Stomach (tissue), 8 donors: ENCODE measurements at regions not wholly inside any gene's neighbourhood (a gene's known extent, or its start where the extent isn't known, plus 50 kb on each side); places are given as distances from the start of the nearest gene placed in this dataset.

Experiments used
- DNase-seq, 2 donors: peaks; one replicate each; pipeline versions ENCODE4 v3.0.0 to v3.0.0-alpha.2; 2013 to 2019
- H3K27ac ChIP-seq, 5 donors: fragments of 200-600 bp in 4 of 5; sonication (generic) in 4 of 5; one replicate each; pipeline ENCODE4 v1.5.1; 2013 to 2019; ENCODE audit warnings: mild to moderate bottlenecking in 1 of 5, moderate library complexity in 1 of 5
- H3K27me3 ChIP-seq, 3 donors: fragments of 200-600 bp; sonication (generic); one replicate each; pipeline ENCODE4 v1.5.1; 2017 to 2019; ENCODE audit warnings: mixed run types in 1 of 3
- H3K36me3 ChIP-seq, 4 donors: fragments of 200-600 bp; sonication (generic); 1 replicate in 3 of 4; 2 replicates in 1 of 4; pipeline ENCODE4 v1.5.1; 2016 to 2019
- H3K4me1 ChIP-seq, 4 donors: fragments of 200-600 bp; sonication (generic); one replicate each; pipeline ENCODE4 v1.5.1; 2016 to 2019
- H3K4me3 ChIP-seq, 4 donors: fragments of 200-600 bp; sonication (generic) in 3 of 4; one replicate each; pipeline ENCODE4 v1.5.1; 2016 to 2019; ENCODE audit warnings: mild to moderate bottlenecking in 1 of 4
- H3K9me3 ChIP-seq, 4 donors: fragments of 200-600 bp; sonication (generic); one replicate each; pipeline ENCODE4 v1.5.1; 2016 to 2019
- EP300 ChIP-seq: sonication (generic); formaldehyde crosslinking; IDR thresholded peaks from one replicate; pipeline ENCODE4 v1.6.1; 2017; ENCODE audit warnings: antibody characterized with exemption
- POLR2A ChIP-seq, 4 donors: fragments of 450-650 bp; IDR thresholded peaks; one replicate each; pipeline ENCODE4 v1.6.1; 2016; ENCODE audit warnings: antibody characterized with exemption in 4 of 4, control low read depth in 2 of 4, mild to moderate bottlenecking in 1 of 4, moderate library complexity in 1 of 4
- POLR2AphosphoS5 ChIP-seq, 3 donors: sonication (generic); formaldehyde crosslinking; IDR thresholded peaks; one replicate each; pipeline ENCODE4 v1.6.1; 2016; ENCODE audit warnings: antibody characterized with exemption in 3 of 3
- WGBS, 5 donors: extraction: QIAGEN DNeasy Blood & Tissue Kit in 3 of 5; methylation state at CpG; one replicate each; pipeline versions ENCODE4 v1.1.5 to v1.1.7; 2013 to 2018; 5-methylcytosine and 5-hydroxymethylcytosine counted together
- intact Hi-C: fragments of 100-400 bp; cut with DNase I; formaldehyde crosslinking; loops from one replicate; pipeline ENCODE4 v1.15.1; 2023; ENCODE audit warnings: low total_unique reads
- TF ChIP-seq, protein P1 (sequence below), 7 experiments: fragments of 450-650 bp in 4 of 7; fragments of 200-600 bp in 3 of 7; sonication (generic) in 3 of 7; IDR thresholded peaks; one replicate each; pipeline ENCODE4 v1.5.1; 2016 to 2019; ENCODE audit warnings: antibody characterized with exemption in 7 of 7, control low read depth in 2 of 7, mild to moderate bottlenecking in 1 of 7
- donor health status: healthy with polysubstance abuse.
- donor health status: Bipolar disorder and iron deficiency.
- donor health status: healthy.

DNA sequence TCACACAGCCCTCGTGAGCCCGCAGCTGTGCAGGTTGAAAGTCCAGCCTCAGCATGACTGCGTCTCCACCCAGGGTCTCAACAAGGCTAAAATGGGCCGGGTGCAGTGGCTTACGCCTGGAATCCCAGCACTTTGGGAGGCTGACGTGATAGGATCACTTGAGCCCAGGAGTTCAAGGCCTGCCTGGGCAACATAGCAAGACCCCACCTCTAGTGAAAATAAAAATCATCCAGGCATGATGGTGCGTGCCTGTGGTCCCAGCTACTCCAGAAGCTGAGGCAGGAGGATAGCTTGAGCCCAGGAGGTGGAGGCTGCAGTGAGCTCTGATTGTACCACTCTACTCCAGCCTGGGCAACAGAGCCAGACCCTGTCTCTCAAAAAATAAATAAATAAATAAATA, 100.8 kb upstream of the PRR5 start:
- DNase-seq, result no peak
- H3K4me3 ChIP-seq, result no peak overlapping the region

DNA sequence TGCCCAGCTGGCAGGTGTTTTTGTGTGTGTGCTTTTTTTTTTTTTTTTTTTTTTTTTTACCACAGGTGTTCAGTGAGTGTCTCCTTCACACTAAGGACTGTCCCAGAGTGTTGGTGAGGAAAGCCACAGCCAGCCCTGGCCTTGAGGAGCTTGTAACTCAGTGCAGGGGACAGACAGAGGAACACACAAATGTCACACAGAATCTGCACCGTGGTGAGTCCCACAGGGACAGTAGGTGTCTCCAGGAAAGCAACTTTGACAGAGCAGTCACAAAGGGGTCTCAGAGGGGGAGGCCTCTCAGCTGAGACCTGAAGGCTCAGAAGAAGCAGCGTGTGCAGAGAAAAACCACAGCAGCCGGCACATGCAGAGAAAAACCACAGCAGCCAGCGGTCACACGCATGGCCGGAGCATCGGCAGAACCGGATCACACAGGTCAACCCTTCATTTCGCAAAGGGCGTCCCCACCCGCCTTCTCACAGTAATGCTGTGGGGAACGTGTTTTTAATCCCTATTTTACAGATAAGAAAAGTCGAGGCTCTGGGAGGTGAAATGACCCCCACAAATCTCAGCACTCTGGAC, 101.7 kb upstream of the PRR5 start:
- DNase-seq, result no peak
- Histone ChIP-seq H3K4me1 (peaks cover 0 to 8% (median 2%) of the 10 kb centered on the region in 4 donors), H3K27ac (no peak overlapping the region), H3K9me3 (no peaks in the 10 kb centered on the region), H3K4me3 (no peak overlapping the region), H3K36me3 (no peaks in the 10 kb centered on the region), H3K27me3 (peaks cover 0 to 55% (median 20%) of the 10 kb centered on the region in 3 donors)
- 68 to 89% (median 75%) methylated on average over 13 of the region's 13 CpGs for WGBS, 5 donors
- intact Hi-C loops, result no loop called here
- TF ChIP-seq POLR2AphosphoS5 (IDR thresholded peaks at IDR 0.05), result no peak
- no peak for TF ChIP-seq POLR2A (IDR thresholded peaks at IDR 0.05)
- TF ChIP-seq EP300, result no peak
- TF ChIP-seq, protein P1, sequence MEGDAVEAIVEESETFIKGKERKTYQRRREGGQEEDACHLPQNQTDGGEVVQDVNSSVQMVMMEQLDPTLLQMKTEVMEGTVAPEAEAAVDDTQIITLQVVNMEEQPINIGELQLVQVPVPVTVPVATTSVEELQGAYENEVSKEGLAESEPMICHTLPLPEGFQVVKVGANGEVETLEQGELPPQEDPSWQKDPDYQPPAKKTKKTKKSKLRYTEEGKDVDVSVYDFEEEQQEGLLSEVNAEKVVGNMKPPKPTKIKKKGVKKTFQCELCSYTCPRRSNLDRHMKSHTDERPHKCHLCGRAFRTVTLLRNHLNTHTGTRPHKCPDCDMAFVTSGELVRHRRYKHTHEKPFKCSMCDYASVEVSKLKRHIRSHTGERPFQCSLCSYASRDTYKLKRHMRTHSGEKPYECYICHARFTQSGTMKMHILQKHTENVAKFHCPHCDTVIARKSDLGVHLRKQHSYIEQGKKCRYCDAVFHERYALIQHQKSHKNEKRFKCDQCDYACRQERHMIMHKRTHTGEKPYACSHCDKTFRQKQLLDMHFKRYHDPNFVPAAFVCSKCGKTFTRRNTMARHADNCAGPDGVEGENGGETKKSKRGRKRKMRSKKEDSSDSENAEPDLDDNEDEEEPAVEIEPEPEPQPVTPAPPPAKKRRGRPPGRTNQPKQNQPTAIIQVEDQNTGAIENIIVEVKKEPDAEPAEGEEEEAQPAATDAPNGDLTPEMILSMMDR (IDR thresholded peaks at IDR 0.05), result no peak

More for the DNA sequence above, 100.8 kb upstream of the PRR5 start:
- Histone ChIP-seq H3K27me3 (peaks cover 0 to 55% (median 16%) of the 10 kb centered on the region in 3 donors), H3K27ac (no peak overlapping the region), H3K4me1 (peaks cover 0 to 2% (median 0%) of the 10 kb centered on the region in 4 donors), H3K9me3 (no peaks in the 10 kb centered on the region), H3K36me3 (no peaks in the 10 kb centered on the region)
- intact Hi-C loops, result no loop called here
- TF ChIP-seq, protein P1 (IDR thresholded peaks at IDR 0.05), result no peak
- no peak for TF ChIP-seq EP300
- TF ChIP-seq POLR2AphosphoS5 (IDR thresholded peaks at IDR 0.05), result no peak
- no peak for TF ChIP-seq POLR2A (IDR thresholded peaks at IDR 0.05)
- 69 to 95% (median 82%) methylated on average over 4 to 7 of the region's 7 CpGs for WGBS, 5 donors

DNA sequence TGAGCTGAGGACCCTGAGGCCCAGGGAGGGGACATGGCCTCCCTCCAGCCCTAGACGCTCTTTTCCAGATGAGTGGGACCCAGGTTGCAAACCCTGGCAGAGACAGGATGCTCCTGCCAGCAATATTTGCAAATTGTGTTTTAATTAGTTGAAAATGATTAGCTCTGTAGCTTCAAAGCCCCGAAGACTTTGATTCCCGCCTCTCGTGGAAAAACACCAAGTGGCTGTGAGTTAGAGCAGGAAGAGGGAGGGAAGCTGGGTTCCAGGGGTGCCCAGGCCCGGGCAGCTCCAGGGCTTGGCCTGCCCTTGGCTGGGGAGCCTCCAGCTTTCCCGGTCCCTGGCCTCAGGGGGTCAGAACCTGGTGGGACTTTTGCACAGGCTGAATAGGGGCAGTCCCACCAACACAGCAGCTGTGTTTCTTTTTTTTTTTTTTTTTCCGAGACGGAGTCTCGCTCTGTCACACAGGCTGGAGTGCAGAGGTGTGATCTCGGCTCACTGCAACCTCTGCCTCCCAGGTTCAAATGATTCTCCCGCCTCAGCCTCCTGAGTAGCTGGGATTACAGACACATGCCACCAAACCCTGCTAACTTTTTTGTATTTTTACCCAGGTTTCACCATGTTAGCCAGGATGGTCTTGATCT, 101.6 kb upstream of the RTL6 start:
- DNase-seq, result no peak
- no peak for TF ChIP-seq EP300
- TF ChIP-seq POLR2A (IDR thresholded peaks at IDR 0.05), result no peak
- TF ChIP-seq, protein P1 (IDR thresholded peaks at IDR 0.05), result no peak
- no peak for TF ChIP-seq POLR2AphosphoS5 (IDR thresholded peaks at IDR 0.05)
- intact Hi-C loops, result no loop called here
- no peaks in the 10 kb centered on the region for H3K36me3 ChIP-seq
- H3K4me3 ChIP-seq, result no peak overlapping the region
- H3K27me3 ChIP-seq, result peaks cover 0 to 57% (median 22%) of the 10 kb centered on the region in 3 donors
- whole genome bisulfite sequencing, 5 donors, result 66 to 87% (median 78%) methylated on average over 10 to 11 of the region's 11 CpGs
- no peak overlapping the region for H3K27ac ChIP-seq
- peaks cover 0 to 8% (median 2%) of the 10 kb centered on the region in 4 donors for H3K4me1 ChIP-seq
- H3K9me3 ChIP-seq, result no peaks in the 10 kb centered on the region

DNA sequence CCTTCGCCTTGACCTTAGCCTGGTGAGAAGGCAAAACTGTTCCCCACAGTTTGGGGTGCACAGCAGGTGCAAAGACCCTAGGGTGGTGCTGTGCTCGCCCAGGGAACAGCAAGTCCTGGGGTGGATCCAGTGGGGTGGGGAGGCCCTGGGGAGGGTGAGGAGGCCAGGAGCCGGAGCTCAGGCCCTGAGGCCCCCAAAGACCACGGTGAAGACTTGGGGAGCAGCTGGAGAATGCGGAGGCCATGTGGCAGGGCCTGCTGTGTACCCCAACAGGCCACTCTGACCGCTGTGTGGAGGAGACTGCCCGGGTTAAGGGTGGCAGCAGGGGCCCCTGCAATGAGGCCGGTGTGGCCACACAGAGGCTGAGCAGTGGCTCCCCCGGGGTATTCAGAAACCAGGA, 101.1 kb upstream of the RTL6 start:
- H3K27me3 ChIP-seq, result peaks cover 0 to 62% (median 25%) of the 10 kb centered on the region in 3 donors
- no peaks in the 10 kb centered on the region for H3K36me3 ChIP-seq
- H3K4me1 ChIP-seq, result peaks cover 0 to 8% (median 2%) of the 10 kb centered on the region in 4 donors
- intact Hi-C loops, result no loop called here
- WGBS, 5 donors, result 70 to 80% (median 75%) methylated on average over 4 to 9 of the region's 9 CpGs
- H3K9me3 ChIP-seq, result no peaks in the 10 kb centered on the region
- DNase-seq, result no peak
- no peak overlapping the region for H3K27ac ChIP-seq
- TF ChIP-seq, protein P1 (IDR thresholded peaks at IDR 0.05), result no peak
- TF ChIP-seq POLR2AphosphoS5 (IDR thresholded peaks at IDR 0.05), result no peak
- no peak for TF ChIP-seq EP300
- no peak for TF ChIP-seq POLR2A (IDR thresholded peaks at IDR 0.05)
- H3K4me3 ChIP-seq, result no peak overlapping the region
